ENCODE measurements at regions not wholly inside any gene's neighbourhood (a gene's known extent, or its start where the extent isn't known, plus 50 kb on each side); places are given as distances from the start of the nearest gene placed in this dataset.

- Histone ChIP-seq H3K79me1 (ENCODE audit: low read depth in 1 of 2, low read length in 2 of 2) (no peaks in the 10 kb centered on the region), H2BK5ac (ENCODE audit: low read depth, low read length, poor library complexity, severe bottlenecking) (no peak overlapping the region), H3K23ac (ENCODE audit: low read depth, low read length) (no peak overlapping the region), H3K4me2 (ENCODE audit: low read depth, low read length) (no peak overlapping the region), H4K8ac (ENCODE audit: low read depth in 2 of 2, low read length in 2 of 2) (no peak overlapping the region), H3K9ac (ENCODE audit: low read depth, low read length) (no peak overlapping the region), H4K20me1 (ENCODE audit: insufficient read depth, low read length) (no peaks in the 10 kb centered on the region), H4K5ac (ENCODE audit: low read depth, low read length) (no peak overlapping the region), H3K27me3 (ENCODE audit: control insufficient read depth, insufficient read depth, low read length) (no peaks in the 10 kb centered on the region), H2AK5ac (ENCODE audit: low read depth, low read length) (no peak overlapping the region), H3K9me3 (ENCODE audit: control insufficient read depth, insufficient read depth, low read length) (no peaks in the 10 kb centered on the region), H3K36me3 (ENCODE audit: control insufficient read depth, insufficient read depth, low read length) (no peaks in the 10 kb centered on the region), H3K18ac (ENCODE audit: low read depth, low read length) (no peak overlapping the region), H2BK15ac (ENCODE audit: low read depth, low read length) (no peak overlapping the region), H2AFZ (replicated peaks; ENCODE audit: low read length, poor library complexity) (no peak overlapping the region), H2BK20ac (ENCODE audit: low read depth, low read length) (no peak overlapping the region), H3K4ac (ENCODE audit: low read depth, low read length) (no peak overlapping the region), H3K56ac (ENCODE audit: extremely low read depth, insufficient read depth, low read length) (no peak overlapping the region), H3K4me3 (ENCODE audit: insufficient read depth, low read depth, low read length) (no peak overlapping the region), H4K91ac (ENCODE audit: insufficient read depth, low read depth, low read length) (no peak overlapping the region), H3K4me1 (ENCODE audit: control insufficient read depth, insufficient read depth, low read length) (no peaks in the 10 kb centered on the region), H3K27ac (ENCODE audit: insufficient read depth, low read length) (no peak overlapping the region), H3K14ac (replicated peaks; ENCODE audit: low read depth, low read length) (no peak overlapping the region), H2BK120ac (ENCODE audit: low read depth, low read length) (no peak overlapping the region), H3K9me1 (ENCODE audit: insufficient read depth, low read length) (no peaks in the 10 kb centered on the region), H2AK9ac (replicated peaks; ENCODE audit: low read depth, low read length, poor library complexity) (no peak overlapping the region)
- dilution Hi-C loops (cut with HindIII; ENCODE audit: low sequenced_read_pairs, unreplicated experiment) (no loop called here), in situ Hi-C loops (cut with MboI; ENCODE audit: low sequenced_read_pairs) (no loop called here), intact Hi-C loops (cut with micrococcal nuclease) (no loop called here)
- TF ChIP-seq BHLHE40 (IDR thresholded peaks at IDR 0.05; ENCODE audit: low read depth, low read length), result no peak
- no peak for TF ChIP-seq RFX5 (IDR thresholded peaks at IDR 0.05; ENCODE audit: low read depth, low read length)
- no peak for TF ChIP-seq CTCF (conservative IDR thresholded peaks at IDR 0.05; ENCODE audit: low read depth, low read length)
- TF ChIP-seq ELK1 (IDR thresholded peaks at IDR 0.05; ENCODE audit: borderline replicate concordance, low read depth, low read length), result no peak
- TF ChIP-seq POLR2A (IDR thresholded peaks at IDR 0.05; ENCODE audit: low read depth, low read length), result no peak
- TF ChIP-seq MXI1 (IDR thresholded peaks at IDR 0.05; ENCODE audit: borderline replicate concordance, low read depth, low read length), result no peak
- no peak for TF ChIP-seq USF2 (IDR thresholded peaks at IDR 0.05; ENCODE audit: low read depth, low read length)
- TF ChIP-seq MAZ (IDR thresholded peaks at IDR 0.05; ENCODE audit: borderline replicate concordance, low read depth, low read length), result no peak
- no peak for TF ChIP-seq CEBPB (IDR thresholded peaks at IDR 0.05; ENCODE audit: low read depth, low read length)
- TF ChIP-seq SMC3 (IDR thresholded peaks at IDR 0.05; ENCODE audit: low read depth, low read length), result no peak
- TF ChIP-seq NFE2L2 (IDR thresholded peaks at IDR 0.05; ENCODE audit: low read depth, low read length), result no peak
- TF ChIP-seq FOS (IDR thresholded peaks at IDR 0.05; ENCODE audit: low read depth, low read length), result no peak
- TF ChIP-seq CHD1 (IDR thresholded peaks at IDR 0.05; ENCODE audit: low read depth, low read length), result no peak
- TF ChIP-seq RCOR1 (IDR thresholded peaks at IDR 0.05; ENCODE audit: insufficient replicate concordance, low read length), result no peak
- TF ChIP-seq RAD21 (IDR thresholded peaks at IDR 0.05; ENCODE audit: low read length), result no peak
- ATAC-seq (ENCODE audit: low read depth) (no peak), DNase-seq (no peak)
- no CpG with 5 or more reads among the region's 2 CpGs for WGBS, 2 experiments (ENCODE audit: extremely low coverage in 2 of 2, insufficient read length in 1 of 2)
- BruUV-seq (replicated peaks), result no TSS peak
- ChIA-PET CTCF (no interaction called here), POLR2A (ENCODE audit: unreplicated experiment) (no interaction called here)
Measured at GRCh38 chr4:107497054-107497453, 223.0 kb downstream of the PAPSS1 start.
